Posterior cingulate gyrus (tissue), 11 donors: ENCODE measurements at regions not wholly inside any gene's neighbourhood (a gene's known extent, or its start where the extent isn't known, plus 50 kb on each side); places are given as distances from the start of the nearest gene placed in this dataset.

ENCODE experiments used
- DNase-seq, 10 donors: peaks; one replicate each; pipeline versions ENCODE4 v3.0.0 to v3.0.0-alpha.2; 2020 to 2021; ENCODE audit warnings: mixed read lengths in 3 of 10
- intact Hi-C: fragments of 100-400 bp; cut with DNase I; formaldehyde crosslinking; loops from one replicate; pipeline ENCODE4 v1.15.1; 2023

DNA sequence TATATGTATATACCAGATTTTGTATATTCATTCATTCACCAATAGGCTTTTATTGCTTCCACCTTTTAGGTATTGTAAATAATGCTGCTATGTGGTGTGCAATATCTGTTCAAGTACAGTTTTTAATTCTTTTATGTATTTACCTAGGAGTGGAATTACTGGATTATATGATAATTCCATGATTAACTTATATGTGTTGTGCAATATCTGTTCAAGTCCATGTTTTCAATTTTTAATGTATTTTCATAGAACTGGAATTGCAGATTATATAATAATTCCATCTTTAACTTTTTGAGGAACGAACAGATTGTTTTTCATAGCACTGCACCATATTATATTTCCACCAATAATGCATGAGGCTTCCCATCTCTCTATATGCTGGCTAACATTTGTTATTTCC, 50.6 kb upstream of the L3MBTL4 start:
- intact Hi-C loops, result no loop called here
- no peak for DNase-seq

DNA sequence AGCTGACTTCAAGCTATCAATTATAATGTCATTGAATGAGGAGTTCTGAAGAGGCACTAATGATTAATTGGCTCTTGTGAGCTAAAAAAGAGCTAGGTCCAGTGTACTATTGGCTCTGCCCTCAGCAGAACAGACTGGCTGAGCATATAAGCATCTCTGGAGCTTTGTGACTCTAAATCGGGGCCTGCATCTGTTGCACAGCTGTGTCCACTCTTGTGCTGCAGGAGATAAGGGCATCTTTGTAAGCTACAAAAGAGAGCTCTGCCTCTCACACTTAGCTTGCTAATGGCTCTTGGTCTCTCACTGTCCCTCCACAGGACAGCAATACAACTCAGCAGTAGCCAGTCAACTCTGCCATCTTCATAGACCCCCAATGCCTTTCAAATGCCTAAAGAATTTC, 61.5 kb upstream of the L3MBTL4 start:
- peak in 4 of 10 donors; percentile 18 to 40 (median 24) for DNase-seq

DNA sequence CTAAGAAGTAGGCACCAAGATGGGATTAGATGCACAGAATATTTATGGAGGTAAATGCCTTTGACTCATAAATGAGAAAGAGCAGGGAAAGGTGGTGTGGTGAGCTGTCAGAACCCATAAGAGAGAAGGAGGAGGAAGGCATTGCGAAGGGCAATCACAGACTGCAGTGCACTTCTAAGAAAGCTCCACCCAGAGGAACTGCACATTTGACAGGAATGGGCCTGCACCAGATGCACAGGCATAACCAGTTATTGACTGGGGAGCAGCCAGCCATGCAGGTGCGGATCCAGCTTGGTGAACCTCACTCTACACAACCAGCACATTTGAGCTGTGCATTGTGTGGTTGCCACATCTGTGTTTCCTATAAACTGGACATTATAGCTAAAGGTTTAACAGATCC, 62.2 kb upstream of the L3MBTL4 start:
- intact Hi-C loops, result no loop called here
- no peak for DNase-seq

More for the DNA sequence above, 61.5 kb upstream of the L3MBTL4 start:
- intact Hi-C loops, result no loop called here

DNA sequence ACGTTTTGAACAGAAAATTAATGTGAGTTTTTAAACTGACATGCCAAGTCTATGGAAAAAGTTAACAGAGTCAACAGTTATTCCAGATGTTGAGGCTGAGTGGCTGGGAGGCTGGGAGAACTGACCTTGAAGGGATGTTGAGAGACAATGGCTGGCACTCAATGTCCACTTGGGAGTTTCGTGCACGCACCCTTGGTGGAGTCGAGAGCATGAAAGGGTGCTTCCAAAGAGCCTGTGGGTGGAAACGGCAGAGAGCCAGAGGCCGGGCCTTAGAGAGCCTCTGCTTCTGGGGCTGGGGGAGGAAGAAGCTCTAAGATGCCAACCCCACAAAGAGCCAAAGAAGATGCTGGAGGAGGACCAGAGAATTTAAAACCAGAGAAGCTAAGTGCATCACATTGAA, 63.4 kb upstream of the L3MBTL4 start:
- intact Hi-C loops, result no loop called here
- DNase-seq, result no peak

DNA sequence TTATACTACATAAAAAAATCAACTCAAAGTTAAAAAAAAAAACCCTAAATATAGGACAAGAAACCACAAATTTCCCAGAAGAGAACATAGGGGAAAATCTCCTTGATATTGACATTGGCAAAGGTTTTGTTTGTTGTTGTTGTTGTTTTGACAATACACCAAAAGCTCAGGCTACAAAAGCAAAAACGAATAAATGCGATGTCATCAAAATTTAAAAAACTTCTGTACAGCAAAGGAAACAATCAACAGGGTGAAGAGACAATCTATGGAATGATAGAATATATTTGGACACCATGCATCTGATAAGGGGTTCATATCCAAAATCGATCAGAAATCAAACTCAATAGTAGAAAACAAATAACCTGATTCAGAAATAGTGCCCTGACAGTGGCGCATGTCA, 65.0 kb upstream of the L3MBTL4 start:
- intact Hi-C loops, result no loop called here
- DNase-seq, result no peak

DNA sequence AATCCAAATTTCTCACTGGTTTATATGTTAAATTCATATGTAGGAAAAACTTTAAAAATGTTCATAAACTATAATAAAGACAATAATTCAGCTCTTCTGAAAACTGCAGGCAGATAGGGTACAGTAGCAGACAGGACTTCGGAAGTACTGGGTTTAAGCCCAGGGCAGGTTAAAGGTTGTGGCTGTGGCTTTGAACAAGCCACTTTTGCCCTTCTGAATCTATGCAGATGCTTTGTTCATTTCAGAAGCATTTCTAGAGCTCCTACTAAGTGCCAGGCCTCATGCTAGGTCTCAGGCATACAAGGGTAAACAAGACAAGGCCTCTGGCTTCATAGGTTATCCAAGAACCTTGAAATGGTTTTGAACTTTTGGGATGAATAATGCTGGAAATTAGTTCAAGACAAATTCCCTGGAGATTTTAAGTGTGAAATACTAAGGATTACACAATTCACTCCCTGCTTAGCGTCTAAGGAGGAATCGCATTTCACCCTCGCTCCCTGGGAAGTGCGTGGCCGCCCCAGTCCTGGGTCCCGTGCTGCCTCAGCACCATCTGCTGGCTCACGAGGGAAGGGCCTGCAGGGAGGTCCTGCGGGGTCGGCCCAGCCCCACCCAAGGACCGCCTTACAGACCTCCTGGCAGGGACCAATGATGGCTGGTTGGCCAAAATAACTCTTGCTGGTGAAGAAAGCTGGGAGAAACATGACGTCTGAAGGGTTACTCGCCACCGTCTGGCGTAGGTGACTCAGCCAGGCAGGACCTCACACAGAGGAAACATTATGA, 67.7 kb upstream of the L3MBTL4 start:
- peak in 6 of 10 donors; percentile 22 to 90 (median 52) for DNase-seq
- intact Hi-C loops, result loop anchor here (1.0 kb wide), 1 partner anchor 603 kb away; no protein-coding TSS in a partner anchor

DNA sequence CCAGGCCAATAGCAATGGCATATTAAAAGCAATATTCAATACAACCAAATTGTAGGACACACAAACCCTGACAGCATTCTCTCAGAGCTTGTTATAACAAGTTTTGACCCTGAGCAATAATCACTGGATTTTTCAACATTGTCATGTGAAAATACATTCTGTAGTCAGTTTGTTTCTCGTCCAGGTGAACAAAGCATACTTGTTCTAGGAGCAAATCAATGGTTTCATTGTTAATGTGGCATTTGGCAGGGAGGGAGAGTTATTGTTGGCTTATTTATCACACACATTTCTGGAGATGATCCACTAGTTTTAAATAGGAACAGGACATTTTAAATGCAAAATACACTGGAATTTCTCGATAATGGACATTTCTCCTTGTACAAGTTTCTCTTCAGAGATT, 69.9 kb upstream of the L3MBTL4 start:
- intact Hi-C loops, result no loop called here
- no peak for DNase-seq

DNA sequence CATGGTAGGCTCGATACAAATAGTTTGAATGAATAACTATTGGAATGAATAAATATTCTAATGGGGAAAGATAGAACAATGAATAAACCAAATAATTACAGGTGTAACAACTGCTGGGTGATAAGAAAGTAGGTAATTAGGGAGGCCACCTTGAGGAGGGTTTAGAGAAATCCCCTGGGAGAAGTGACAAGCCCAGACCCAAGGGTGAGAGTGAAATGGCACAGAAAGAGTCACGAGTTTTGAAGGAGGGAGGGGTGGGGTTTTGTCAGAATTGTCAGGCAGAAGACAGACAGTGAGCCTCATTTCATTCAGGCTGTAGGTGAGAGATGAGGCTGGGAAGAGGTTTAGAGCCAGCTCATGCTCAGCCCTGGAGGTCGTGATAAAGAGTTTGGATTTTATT, 71.6 kb upstream of the L3MBTL4 start:
- DNase-seq, result no peak
- intact Hi-C loops, result no loop called here

DNA sequence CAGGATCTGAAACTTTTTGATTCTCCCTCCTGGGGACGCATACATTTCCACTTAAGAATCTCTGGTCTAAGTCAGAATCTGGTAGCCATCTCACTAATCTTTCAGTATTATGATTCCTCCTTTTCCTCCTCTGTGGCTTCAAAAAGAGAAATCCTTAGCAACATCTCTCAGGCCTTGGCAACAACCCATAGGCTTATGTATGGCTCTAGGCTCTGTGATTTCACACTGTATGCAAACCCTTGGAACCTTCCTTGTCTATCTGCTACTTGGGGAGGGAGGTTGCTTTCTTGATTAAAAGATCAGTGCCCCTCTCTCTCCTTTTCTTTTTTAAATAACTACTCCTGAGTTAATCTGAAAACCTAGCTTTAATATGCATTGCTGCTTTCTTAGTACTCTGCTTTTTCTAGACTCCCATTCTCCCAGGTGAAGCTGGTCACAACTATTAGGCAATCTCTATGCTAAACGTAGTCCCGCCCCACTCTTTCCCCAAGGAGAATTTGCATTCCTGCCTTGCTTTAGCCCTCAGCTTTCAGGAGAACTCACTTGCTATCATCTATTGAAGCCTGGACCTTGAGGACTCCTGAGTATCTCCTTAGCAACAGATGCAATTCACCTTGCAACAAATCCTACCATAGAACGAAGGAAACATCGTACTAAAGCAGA, 72.2 kb upstream of the L3MBTL4 start:
- intact Hi-C loops, result no loop called here
- no peak for DNase-seq

DNA sequence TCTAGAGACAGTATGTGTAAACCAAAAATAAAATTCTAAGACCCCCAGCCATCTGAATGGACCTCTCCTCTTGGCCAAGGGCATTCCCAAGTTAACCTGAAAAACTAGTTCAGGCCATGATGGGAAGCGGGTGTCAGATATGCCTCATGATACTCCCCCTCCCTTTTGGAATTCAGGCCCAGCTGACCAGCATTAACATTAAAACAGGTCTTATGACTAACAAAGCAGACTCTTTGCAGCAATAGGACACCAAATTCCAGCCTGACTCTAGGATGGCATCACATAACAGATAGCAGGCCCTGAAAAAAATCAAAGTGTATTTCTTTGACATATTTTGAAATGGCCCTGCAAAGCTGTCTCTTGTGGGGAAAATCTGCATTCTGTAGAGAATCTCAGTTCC, 73.3 kb upstream of the L3MBTL4 start:
- DNase-seq, result no peak
- intact Hi-C loops, result no loop called here

DNA sequence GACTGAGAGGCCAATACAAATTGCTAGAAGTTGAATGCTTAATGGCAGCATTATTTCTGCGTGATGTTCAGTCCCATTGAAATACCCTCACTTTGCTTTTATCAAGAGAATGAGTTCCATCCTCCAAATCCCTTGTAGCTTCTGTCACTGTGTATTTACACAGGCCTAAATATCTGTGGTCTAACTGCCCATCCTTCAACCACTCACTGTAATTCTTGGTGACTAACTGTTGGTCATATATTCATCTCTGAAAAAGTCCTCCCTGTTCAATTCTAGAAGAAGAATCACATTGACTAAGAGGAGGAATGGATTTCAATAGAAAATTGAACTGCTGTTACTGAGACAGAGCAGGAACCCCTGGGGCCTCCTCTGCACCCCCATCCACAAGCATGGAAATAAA, 74.2 kb upstream of the L3MBTL4 start:
- intact Hi-C loops, result no loop called here
- no peak for DNase-seq

DNA sequence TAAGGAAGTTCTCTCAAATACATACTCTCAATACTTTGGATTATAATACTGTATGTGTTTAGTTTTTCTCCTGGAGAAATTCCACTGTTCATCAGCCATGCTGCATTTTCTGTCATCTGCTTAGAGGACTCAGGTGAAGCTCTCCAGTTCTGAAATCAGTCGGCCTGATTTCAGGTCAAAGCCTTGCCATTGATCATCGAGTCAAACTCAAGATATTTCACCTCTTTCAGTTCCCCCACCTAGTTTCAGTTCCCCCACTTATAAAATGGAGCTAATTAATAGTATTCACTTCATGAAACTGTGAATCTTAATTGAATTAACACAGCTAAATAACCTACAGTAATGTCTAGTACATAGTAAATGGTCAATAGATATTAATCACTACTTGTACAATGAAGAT, 75.3 kb upstream of the L3MBTL4 start:
- DNase-seq, result no peak
- intact Hi-C loops, result no loop called here

DNA sequence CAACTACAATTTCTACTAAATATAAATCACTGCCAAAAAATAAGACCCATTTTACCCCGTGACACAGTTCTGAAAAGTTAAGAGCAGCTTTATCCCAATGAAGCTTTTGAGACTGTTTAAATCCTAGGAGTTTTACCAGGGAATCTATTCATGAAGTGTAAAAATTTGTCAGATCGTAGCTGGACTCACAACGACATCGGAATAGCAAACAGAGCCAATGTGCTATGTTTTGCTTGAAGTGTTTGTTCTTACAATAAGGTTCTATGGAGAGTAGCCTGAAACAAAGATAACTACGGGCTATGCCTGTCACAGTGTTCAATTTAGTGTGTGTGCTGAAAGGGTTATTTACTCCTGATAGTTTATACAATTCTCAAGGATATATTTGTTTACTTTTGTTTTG, 78.5 kb upstream of the L3MBTL4 start:
- no peak for DNase-seq
- intact Hi-C loops, result no loop called here

DNA sequence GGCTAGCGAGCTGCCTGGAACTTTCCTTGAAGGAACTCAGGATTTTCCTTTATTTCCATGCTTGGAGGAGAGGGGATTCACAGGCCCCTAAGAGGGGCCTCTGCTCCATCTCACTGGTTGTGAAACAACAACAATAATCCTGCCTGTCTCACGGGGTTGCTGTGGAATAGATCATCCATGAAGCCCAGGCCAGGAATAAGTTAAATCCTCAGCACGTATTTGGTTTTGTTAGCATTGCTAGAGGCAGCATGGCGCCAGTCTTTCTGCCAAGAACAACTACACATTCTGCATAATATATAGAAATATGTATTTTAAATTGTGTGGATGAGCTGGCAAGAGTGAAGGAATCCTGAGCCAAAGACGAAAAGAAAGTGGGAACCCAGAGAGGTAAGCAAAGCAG, 80.8 kb upstream of the L3MBTL4 start:
- intact Hi-C loops, result no loop called here
- DNase-seq, result no peak

DNA sequence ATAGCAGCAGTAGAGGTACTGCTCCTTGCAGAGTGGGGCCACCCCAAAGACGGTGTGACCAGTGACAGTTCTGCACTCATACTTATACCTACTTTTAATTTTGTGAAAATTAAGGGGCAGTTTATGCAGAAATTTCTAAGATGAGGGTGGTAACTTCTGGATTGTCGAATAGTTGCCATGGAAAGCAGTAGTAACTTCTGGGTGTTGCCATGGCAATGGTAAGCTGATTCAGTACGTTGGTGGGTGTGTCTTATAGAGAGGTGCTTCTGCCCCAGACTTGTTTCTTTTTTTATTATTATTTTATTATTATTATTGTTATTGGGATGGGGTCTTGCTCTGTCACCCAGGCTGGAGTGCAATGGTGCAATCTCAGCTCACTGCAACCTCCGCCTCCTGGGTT, 82.8 kb upstream of the L3MBTL4 start:
- no peak for DNase-seq
- intact Hi-C loops, result no loop called here

DNA sequence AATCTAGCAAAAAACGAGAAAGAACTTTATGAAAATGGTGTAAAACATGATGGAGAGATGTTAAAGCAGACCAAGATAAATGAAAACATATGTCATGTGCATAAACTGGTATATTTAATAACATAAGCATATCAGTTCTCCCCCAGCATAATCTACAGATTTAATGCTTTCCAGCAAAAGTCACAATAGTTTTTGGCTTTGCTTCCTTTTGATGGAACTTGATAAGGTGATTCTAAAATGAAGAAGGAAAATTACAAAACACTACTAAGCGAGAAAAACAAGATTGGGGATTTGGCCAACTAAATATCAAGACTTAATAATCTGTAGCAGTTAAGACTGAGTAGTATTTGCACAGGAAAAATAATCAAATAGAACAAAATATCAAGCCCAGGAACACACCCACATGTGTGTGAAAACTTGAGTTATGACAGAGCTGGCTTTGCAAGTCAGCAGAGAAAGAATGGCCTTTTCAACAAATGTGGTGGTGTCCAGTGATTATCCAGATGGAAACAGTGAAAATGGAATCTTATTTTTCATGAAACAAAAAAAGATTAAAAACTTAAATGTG, 83.7 kb upstream of the L3MBTL4 start:
- DNase-seq, result no peak
- intact Hi-C loops, result no loop called here

DNA sequence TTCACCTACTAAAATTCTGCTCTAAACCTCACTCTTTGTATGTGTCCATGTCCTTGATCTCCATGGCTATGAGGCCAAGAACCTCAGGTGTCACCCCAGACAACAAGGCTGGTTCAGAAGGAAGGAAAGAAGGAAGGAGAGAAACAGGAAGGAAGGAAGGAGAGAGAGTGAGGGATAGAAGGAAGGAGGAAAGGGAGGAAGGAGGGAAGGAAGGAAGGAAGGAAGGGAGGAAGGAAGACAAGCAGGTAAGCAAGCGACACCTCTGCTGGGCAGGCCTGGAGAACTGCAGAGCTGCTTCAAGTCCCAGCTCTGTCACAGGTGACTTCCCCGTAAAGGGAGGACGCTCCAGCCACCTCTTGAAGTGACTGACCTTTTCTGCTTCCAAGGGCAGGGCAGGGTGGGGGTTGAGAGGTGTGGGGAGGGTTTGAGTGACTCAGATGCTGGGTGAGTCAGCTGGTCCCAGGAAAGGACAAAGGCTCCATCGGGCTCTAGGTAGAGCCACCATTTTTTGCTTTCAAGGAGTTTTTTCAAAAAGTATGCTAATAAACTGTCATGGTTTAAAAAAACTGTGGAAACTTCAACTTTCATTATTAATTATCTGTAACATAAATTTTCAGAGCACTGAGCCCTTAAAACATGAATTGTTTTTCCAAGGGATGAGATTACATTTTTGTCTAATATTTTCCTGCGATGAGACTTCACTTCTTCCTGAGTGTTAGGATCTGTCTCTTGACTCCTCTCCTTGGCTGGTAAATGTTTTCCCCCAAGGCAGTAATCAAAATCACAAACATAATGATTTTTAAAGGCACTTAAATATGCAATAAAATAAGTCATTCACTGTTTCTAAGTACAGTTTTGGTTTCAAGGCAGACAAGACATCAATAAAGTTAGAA, 90.1 kb upstream of the L3MBTL4 start:
- intact Hi-C loops, result no loop called here
- DNase-seq, result no peak

DNA sequence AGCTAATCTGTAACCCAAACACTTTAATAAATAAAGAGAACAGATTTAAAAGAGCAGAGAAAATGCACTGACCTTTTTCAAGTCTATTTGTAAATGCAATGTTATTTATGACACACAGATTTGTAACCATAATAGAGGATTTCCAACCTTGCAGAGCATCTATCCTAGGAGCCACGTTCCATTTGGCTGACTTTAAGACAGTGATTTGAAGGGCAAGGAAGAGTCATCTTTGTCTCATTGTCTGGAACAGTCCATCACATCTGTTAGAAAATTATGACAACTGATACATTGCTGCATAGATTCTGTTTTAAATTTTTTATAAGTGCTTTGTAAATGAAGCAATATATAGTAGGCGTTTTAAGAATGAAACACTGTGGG, 90.8 kb upstream of the L3MBTL4 start:
- intact Hi-C loops, result no loop called here
- no peak for DNase-seq

DNA sequence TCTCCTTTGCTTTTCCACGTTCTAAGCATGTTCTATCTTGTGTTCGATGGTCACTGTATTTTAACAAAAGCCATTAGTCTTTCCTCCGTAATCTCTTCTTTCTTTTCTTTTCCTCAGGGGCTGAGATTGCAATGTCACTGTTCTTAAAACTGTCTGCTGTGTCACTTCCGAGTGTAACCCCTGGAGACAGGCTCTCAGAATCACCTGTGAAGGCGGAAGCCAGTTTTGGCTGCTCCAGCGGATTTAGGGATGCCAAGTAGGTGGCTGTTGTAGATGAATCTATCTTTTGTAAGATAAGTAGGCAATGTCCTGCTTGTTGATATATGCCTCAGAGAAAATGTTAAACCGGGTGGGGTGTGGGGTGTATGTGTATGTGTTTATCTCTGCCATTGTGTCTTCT, 94.7 kb upstream of the L3MBTL4 start:
- intact Hi-C loops, result no loop called here
- no peak for DNase-seq

DNA sequence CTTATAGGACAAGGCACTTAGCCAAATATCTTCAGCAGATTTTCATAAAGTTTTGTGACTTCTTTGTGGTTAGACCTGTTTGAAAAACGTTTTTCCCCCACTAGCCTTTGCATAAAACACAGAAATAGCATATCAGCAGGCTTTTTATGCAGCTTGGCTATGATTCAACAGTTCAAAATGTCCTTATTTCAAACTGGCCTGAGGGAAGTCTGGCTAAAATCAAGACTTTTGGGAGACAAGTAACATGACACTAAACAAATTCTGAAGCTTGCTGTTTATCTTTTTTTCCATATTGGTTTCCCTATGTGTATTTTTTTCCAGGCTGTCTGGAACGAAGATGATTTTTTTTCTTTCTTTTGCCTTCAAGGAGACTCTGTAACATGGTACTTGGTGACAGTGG, 95.1 kb upstream of the L3MBTL4 start:
- intact Hi-C loops, result no loop called here
- no peak for DNase-seq

DNA sequence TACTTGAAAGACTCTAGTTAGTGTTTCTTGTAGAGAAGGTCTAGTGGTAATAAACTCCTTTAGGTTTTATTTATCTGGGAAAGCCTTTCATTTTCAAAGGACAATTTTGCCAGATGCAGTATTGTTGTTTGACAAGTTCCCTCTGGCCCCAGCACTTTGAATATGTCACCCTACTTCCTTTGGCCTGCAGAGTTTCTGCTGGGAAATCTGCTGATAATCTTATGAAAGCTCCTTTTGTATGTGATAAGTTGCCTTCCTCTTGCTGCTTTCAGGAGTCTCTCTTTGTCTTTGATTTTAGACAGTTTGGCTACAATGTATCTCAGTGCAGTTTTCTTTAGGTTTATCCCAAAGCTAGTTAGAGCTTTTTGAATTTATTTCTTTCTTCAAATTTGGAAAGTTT, 106.2 kb upstream of the L3MBTL4 start:
- DNase-seq, result no peak
- intact Hi-C loops, result no loop called here
